ENCODE measurements at regions not wholly inside any gene's neighbourhood (a gene's known extent, or its start where the extent isn't known, plus 50 kb on each side); places are given as distances from the start of the nearest gene placed in this dataset.
"Not testable (repeated sequence)": the region's sequence is repeated elsewhere in the genome, so short reads cannot be mapped to it uniquely, and the experiment has no call there.

DNA sequence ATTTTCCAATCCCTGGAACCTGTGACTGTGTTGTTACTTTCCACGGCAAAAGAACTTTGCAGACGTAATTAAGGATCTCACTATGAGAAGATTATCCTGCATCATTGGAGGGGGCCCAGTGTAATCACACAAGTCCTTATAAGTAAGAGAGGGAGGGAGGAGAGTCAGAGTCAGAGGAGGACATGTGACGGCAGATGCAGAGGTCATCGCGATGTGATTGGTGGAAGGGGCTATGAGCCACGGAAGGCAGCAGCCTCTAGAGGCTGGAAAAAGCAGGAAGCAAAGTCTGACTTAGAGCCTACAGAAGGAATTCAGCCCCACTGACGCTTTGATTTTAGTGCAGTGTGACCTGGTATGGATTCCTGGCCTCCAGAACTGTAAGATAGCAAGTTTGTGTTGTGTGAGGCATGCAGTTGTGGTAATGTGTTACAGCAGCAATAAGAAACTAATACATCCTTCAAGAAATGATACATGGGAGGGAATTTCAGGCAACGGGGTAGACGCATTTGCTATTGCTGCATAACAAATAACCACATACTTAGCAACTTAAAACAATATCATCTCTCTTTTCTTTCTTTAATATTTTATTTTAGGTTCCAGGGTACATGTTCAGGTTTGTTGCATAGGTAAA is 112.7 kb upstream of the SERPINE2 start:
- no peak overlapping the region for H3K4me3 ChIP-seq (ENCODE audit: low read depth, low read length)
- TF ChIP-seq, protein P1, sequence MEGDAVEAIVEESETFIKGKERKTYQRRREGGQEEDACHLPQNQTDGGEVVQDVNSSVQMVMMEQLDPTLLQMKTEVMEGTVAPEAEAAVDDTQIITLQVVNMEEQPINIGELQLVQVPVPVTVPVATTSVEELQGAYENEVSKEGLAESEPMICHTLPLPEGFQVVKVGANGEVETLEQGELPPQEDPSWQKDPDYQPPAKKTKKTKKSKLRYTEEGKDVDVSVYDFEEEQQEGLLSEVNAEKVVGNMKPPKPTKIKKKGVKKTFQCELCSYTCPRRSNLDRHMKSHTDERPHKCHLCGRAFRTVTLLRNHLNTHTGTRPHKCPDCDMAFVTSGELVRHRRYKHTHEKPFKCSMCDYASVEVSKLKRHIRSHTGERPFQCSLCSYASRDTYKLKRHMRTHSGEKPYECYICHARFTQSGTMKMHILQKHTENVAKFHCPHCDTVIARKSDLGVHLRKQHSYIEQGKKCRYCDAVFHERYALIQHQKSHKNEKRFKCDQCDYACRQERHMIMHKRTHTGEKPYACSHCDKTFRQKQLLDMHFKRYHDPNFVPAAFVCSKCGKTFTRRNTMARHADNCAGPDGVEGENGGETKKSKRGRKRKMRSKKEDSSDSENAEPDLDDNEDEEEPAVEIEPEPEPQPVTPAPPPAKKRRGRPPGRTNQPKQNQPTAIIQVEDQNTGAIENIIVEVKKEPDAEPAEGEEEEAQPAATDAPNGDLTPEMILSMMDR (IDR thresholded peaks at IDR 0.05; ENCODE audit: insufficient read depth, low read length) = no peak
- no peak for DNase-seq (ENCODE audit: low read depth)

GRCh38 chr2:224151161-224151560 is 112.1 kb upstream of the SERPINE2 start:
- TF ChIP-seq, protein P1 (IDR thresholded peaks at IDR 0.05; ENCODE audit: insufficient read depth, low read length) = no peak
- DNase-seq (ENCODE audit: low read depth) = no peak
- H3K4me3 ChIP-seq (ENCODE audit: low read depth, low read length) = no peak overlapping the region

- not testable (repeated sequence) for DNase-seq (ENCODE audit: low read depth)
Measured at GRCh38 chr2:224148058-224148457, 109.0 kb upstream of the SERPINE2 start.

GRCh38 chr2:224147174-224147573 is 108.1 kb upstream of the SERPINE2 start:
- DNase-seq (ENCODE audit: low read depth) = no peak
- TF ChIP-seq, protein P1 (IDR thresholded peaks at IDR 0.05; ENCODE audit: insufficient read depth, low read length) = no peak
- no peak overlapping the region for H3K4me3 ChIP-seq (ENCODE audit: low read depth, low read length)

More at GRCh38 chr2:224148058-224148457, 109.0 kb upstream of the SERPINE2 start:
- H3K4me3 ChIP-seq (ENCODE audit: low read depth, low read length) = not testable (repeated sequence)

DNA sequence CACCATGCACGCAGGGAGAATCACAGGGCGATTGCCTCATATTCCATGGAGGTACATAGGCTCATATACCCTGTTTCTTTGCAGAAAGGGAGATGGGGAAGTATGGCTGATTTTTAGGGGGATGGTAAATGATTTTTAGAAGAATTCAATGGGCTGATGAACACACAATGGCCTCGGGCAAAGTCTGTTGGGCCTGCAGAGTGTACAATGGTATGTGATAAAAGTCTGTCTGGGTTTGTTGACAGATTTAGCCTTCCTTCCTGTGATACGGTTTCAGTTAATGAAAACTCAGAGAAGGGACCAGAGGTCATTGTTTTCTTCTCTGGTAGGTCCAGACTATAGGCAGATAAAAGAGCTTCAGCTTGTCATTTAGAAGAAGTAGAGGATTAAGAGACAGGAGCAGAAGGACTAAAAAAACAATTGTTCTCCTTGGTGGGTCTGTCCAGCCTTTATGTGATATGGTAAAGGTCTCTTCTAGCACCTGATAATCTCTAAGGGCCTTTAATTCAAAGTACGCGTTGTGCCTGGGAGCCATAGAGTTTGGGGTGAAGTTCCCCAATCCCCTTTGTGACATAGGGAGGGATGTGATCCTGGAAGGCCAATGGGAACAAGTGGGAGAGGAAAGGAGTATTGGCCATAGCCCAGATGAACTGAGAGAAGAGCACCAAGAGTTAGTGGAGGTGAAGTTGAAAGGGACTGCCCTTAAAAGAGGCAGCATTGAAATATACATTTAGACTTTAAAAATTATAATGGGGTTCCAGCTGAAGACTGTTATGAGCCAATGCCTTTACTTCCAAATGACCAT is 107.5 kb upstream of the SERPINE2 start:
- DNase-seq (ENCODE audit: low read depth) = no peak
- H3K4me3 ChIP-seq (ENCODE audit: low read depth, low read length) = no peak overlapping the region
- TF ChIP-seq, protein P1 (IDR thresholded peaks at IDR 0.05; ENCODE audit: insufficient read depth, low read length) = no peak

GRCh38 chr2:224145751-224146355 is 106.8 kb upstream of the SERPINE2 start:
- H3K4me3 ChIP-seq (ENCODE audit: low read depth, low read length) = no peak overlapping the region
- TF ChIP-seq, protein P1 (IDR thresholded peaks at IDR 0.05; ENCODE audit: insufficient read depth, low read length) = no peak
- DNase-seq (ENCODE audit: low read depth) = peak; percentile 91

DNA sequence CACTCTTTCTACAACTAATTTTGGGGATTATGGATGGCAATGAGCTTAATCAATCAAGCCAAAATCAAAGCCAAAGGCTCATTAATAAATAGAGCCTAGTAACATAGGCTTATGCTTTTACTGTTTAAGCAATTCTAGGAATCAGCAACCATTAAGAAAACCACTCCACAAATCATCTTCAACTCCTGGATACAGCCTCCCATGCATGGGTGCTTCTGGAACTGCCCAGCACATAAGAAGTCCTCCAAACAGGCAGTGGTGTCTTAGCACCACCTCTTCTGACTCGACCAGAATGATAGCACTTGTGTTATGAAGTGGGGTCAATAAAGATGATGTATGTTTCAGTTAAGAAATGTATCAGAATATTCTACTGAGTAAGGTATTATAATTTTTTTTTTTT is 104.4 kb upstream of the SERPINE2 start:
- DNase-seq (ENCODE audit: low read depth) = no peak
- H3K4me3 ChIP-seq (ENCODE audit: low read depth, low read length) = no peak overlapping the region
- TF ChIP-seq, protein P1 (IDR thresholded peaks at IDR 0.05; ENCODE audit: insufficient read depth, low read length) = no peak
